OCI-LY7 (cell line): ENCODE measurements at regions not wholly inside any gene's neighbourhood (a gene's known extent, or its start where the extent isn't known, plus 50 kb on each side); places are given as distances from the start of the nearest gene placed in this dataset.

Experiments used
- EZH2phosphoT487 ChIP-seq: fragments of 200-600 bp; sonication (generic); IDR thresholded peaks from 2 replicates; pipeline ENCODE4 v1.6.1; 2018; ENCODE audit warnings: low read depth, borderline replicate concordance, mild to moderate bottlenecking, mixed run types, antibody characterized with exemption, low read length, moderate library complexity, mixed read lengths
- TF ChIP-seq, protein P1 (sequence below): fragments of 200-600 bp; sonication (generic); conservative IDR thresholded peaks from 2 replicates; pipeline ENCODE4 v1.5.1; 2014; ENCODE audit warnings: mild to moderate bottlenecking, antibody characterized with exemption, low read length, moderate library complexity, mixed read lengths

DNA sequence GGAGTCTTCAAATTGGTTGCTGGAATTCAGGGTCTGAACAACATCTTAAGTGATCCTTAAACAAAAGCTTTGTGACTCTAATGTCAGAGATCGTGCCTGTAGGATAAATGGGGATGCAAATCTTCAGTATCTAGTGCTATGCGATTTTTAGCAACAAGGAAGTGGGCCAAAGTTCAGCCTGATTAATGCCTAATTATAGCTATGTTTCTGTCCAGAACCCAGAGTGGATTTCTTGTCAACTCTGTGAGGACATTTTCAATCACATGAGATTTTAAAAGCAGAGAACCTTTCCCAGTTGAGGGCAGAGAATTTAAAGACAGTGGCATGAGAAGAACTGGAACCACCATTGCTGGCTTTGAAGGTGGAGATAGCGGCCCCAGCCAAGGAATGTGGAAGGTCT lies 84.3 kb upstream of the PCDH9 start:
- TF ChIP-seq, protein P1, sequence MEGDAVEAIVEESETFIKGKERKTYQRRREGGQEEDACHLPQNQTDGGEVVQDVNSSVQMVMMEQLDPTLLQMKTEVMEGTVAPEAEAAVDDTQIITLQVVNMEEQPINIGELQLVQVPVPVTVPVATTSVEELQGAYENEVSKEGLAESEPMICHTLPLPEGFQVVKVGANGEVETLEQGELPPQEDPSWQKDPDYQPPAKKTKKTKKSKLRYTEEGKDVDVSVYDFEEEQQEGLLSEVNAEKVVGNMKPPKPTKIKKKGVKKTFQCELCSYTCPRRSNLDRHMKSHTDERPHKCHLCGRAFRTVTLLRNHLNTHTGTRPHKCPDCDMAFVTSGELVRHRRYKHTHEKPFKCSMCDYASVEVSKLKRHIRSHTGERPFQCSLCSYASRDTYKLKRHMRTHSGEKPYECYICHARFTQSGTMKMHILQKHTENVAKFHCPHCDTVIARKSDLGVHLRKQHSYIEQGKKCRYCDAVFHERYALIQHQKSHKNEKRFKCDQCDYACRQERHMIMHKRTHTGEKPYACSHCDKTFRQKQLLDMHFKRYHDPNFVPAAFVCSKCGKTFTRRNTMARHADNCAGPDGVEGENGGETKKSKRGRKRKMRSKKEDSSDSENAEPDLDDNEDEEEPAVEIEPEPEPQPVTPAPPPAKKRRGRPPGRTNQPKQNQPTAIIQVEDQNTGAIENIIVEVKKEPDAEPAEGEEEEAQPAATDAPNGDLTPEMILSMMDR: no peak
- no peak for TF ChIP-seq EZH2phosphoT487
